ENCODE measurements at regions not wholly inside any gene's neighbourhood (a gene's known extent, or its start where the extent isn't known, plus 50 kb on each side); places are given as distances from the start of the nearest gene placed in this dataset.
A peak's percentile ranks its signal among the peaks of the same experiment; 100 is the strongest.
"Not testable (repeated sequence)": the region's sequence is repeated elsewhere in the genome, so short reads cannot be mapped to it uniquely, and the experiment has no call there.

GRCh38 chr10:117790179-117790578 lies 247.6 kb downstream of the EMX2 start:
- DNase-seq (ENCODE audit: low spot score) = no peak

GRCh38 chr10:117790621-117791020 lies 248.1 kb downstream of the EMX2 start:
- no peak for DNase-seq (ENCODE audit: low spot score)

GRCh38 chr10:117792214-117792613 lies 249.7 kb downstream of the EMX2 start:
- DNase-seq (ENCODE audit: low spot score) = no peak

- no peak for DNase-seq (ENCODE audit: low spot score)
Measured at GRCh38 chr10:117796130-117796745, 250.5 kb downstream of the RAB11FIP2 start.

GRCh38 chr10:117797296-117797695 lies 249.4 kb downstream of the RAB11FIP2 start:
- no peak for DNase-seq (ENCODE audit: low spot score)

GRCh38 chr10:117801691-117802090 lies 245.1 kb downstream of the RAB11FIP2 start:
- no peak for DNase-seq (ENCODE audit: low spot score)

GRCh38 chr10:117804470-117805011 lies 242.2 kb downstream of the RAB11FIP2 start:
- DNase-seq (ENCODE audit: low spot score) = no peak

GRCh38 chr10:117805139-117805538 lies 241.6 kb downstream of the RAB11FIP2 start:
- no peak for DNase-seq (ENCODE audit: low spot score)

GRCh38 chr10:117807441-117807840 lies 239.3 kb downstream of the RAB11FIP2 start:
- DNase-seq (ENCODE audit: low spot score) = no peak

GRCh38 chr10:117815816-117816215 lies 230.9 kb downstream of the RAB11FIP2 start:
- DNase-seq (ENCODE audit: low spot score) = not testable (repeated sequence)

GRCh38 chr10:117817116-117817515 lies 229.6 kb downstream of the RAB11FIP2 start:
- DNase-seq (ENCODE audit: low spot score) = no peak

- no peak for DNase-seq (ENCODE audit: low spot score)
Measured at GRCh38 chr10:117818721-117819120, 228.0 kb downstream of the RAB11FIP2 start.

GRCh38 chr10:117819304-117819703 lies 227.4 kb downstream of the RAB11FIP2 start:
- DNase-seq (ENCODE audit: low spot score) = no peak

- no peak for DNase-seq (ENCODE audit: low spot score)
Measured at GRCh38 chr10:117823980-117824379, 222.8 kb downstream of the RAB11FIP2 start.

- DNase-seq (ENCODE audit: low spot score) = no peak
Measured at GRCh38 chr10:117830205-117830604, 216.5 kb downstream of the RAB11FIP2 start.

GRCh38 chr10:117830787-117831212 lies 215.9 kb downstream of the RAB11FIP2 start:
- DNase-seq (ENCODE audit: low spot score) = peak; percentile 37

- DNase-seq (ENCODE audit: low spot score) = not testable (repeated sequence)
Measured at GRCh38 chr10:117838500-117839498, 207.9 kb downstream of the RAB11FIP2 start.

GRCh38 chr10:117856426-117856825 lies 190.3 kb downstream of the RAB11FIP2 start:
- not testable (repeated sequence) for DNase-seq (ENCODE audit: low spot score)

GRCh38 chr10:117860135-117860534 lies 186.6 kb downstream of the RAB11FIP2 start:
- DNase-seq (ENCODE audit: low spot score) = no peak

- no peak for DNase-seq (ENCODE audit: low spot score)
Measured at GRCh38 chr10:117860823-117861222, 185.9 kb downstream of the RAB11FIP2 start.

GRCh38 chr10:117861329-117861728 lies 185.4 kb downstream of the RAB11FIP2 start:
- DNase-seq (ENCODE audit: low spot score) = no peak

GRCh38 chr10:117863771-117864170 lies 183.0 kb downstream of the RAB11FIP2 start:
- no peak for DNase-seq (ENCODE audit: low spot score)

GRCh38 chr10:117865945-117866344 lies 180.8 kb downstream of the RAB11FIP2 start:
- DNase-seq (ENCODE audit: low spot score) = no peak

Data from CD4-positive, alpha-beta T cell treated with Interleukin-6 at 100 ng/mL for 8 hours (primary cell).